Kidney epithelial cell (primary cell): ENCODE measurements at regions not wholly inside any gene's neighbourhood (a gene's known extent, or its start where the extent isn't known, plus 50 kb on each side); places are given as distances from the start of the nearest gene placed in this dataset.

Experiments used
- DNase-seq: peaks from one replicate; pipeline ENCODE4 v3.0.0-alpha.2; 2010; ENCODE audit warnings: low read depth
- H3K27me3 ChIP-seq: 2 replicates; pipeline ENCODE4 v1.6.0; 2011; ENCODE audit warnings: low read length; ENCODE audit not compliant: control insufficient read depth, insufficient read depth
- H3K36me3 ChIP-seq: 2 replicates; pipeline ENCODE4 v1.5.1; 2011; ENCODE audit warnings: low read length; ENCODE audit not compliant: control insufficient read depth, insufficient read depth
- H3K4me3 ChIP-seq: 2 replicates; pipeline ENCODE4 v1.5.1; 2011; ENCODE audit warnings: low read depth, mild to moderate bottlenecking, control low read depth, low read length
- TF ChIP-seq, protein P1 (sequence below): IDR thresholded peaks from 2 replicates; pipeline ENCODE4 v1.5.1; 2011; ENCODE audit warnings: mild to moderate bottlenecking, moderate library complexity, low read length, control low read depth, inconsistent platforms; ENCODE audit not compliant: insufficient read depth, poor library complexity, severe bottlenecking

DNA sequence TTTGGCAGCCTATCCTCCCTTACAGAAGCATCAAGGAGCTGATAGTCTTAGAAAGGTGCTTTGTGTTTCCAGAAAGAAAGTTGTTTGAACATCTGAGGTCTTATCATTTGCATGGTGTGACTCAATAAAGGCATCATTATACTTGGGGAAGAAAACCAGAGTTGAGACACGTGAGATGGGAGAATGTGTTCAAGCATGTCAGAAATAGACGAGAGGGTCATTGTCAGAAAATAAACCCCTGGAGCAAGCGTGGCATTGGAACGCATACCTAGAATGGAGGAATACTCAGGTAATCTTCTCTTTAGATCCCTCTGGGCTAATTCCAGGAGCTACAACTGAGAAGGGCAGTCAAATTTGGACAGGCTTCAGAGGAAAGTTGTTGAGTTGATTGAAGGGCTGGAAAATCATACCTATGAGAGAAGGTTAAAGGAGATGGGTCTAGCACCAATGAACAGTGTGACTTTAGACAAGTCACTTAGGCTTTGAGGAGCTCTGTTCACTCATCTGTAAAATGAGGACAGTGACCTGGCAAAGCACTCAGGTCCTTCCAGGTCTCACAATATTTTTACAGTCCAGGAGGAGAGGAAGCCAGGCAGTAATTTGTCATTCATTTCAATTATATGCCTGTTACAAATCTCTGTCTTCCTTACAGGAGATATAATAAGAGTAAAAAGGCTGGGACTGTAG is 101.3 kb upstream of the C1orf21 start:
- TF ChIP-seq, protein P1, sequence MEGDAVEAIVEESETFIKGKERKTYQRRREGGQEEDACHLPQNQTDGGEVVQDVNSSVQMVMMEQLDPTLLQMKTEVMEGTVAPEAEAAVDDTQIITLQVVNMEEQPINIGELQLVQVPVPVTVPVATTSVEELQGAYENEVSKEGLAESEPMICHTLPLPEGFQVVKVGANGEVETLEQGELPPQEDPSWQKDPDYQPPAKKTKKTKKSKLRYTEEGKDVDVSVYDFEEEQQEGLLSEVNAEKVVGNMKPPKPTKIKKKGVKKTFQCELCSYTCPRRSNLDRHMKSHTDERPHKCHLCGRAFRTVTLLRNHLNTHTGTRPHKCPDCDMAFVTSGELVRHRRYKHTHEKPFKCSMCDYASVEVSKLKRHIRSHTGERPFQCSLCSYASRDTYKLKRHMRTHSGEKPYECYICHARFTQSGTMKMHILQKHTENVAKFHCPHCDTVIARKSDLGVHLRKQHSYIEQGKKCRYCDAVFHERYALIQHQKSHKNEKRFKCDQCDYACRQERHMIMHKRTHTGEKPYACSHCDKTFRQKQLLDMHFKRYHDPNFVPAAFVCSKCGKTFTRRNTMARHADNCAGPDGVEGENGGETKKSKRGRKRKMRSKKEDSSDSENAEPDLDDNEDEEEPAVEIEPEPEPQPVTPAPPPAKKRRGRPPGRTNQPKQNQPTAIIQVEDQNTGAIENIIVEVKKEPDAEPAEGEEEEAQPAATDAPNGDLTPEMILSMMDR = no peak
- DNase-seq = no peak
- H3K36me3 ChIP-seq = no peaks in the 10 kb centered on the region
- H3K27me3 ChIP-seq = no peaks in the 10 kb centered on the region
- H3K4me3 ChIP-seq = no peak overlapping the region

DNA sequence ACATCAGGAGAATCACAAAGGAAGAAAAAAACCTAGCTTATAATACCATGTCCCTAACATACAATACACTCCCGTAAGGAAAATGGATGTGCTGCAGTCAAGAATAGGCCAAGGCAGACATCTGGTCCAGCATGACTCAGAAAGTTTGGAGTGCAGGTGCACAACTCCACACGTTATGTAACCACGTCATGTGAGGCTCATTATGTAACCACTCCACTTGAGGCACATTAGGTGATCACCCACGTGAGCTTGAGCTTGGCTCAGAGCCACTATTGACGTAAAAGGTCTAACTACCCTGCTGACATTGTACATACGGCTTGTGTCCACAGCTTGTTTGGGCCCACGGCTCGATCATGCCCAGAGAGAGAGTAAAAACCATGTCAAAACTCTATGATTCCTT is 99.8 kb upstream of the C1orf21 start:
- TF ChIP-seq, protein P1 = no peak
- no peak for DNase-seq
- no peak overlapping the region for H3K4me3 ChIP-seq
- no peaks in the 10 kb centered on the region for H3K27me3 ChIP-seq
- H3K36me3 ChIP-seq = no peaks in the 10 kb centered on the region

DNA sequence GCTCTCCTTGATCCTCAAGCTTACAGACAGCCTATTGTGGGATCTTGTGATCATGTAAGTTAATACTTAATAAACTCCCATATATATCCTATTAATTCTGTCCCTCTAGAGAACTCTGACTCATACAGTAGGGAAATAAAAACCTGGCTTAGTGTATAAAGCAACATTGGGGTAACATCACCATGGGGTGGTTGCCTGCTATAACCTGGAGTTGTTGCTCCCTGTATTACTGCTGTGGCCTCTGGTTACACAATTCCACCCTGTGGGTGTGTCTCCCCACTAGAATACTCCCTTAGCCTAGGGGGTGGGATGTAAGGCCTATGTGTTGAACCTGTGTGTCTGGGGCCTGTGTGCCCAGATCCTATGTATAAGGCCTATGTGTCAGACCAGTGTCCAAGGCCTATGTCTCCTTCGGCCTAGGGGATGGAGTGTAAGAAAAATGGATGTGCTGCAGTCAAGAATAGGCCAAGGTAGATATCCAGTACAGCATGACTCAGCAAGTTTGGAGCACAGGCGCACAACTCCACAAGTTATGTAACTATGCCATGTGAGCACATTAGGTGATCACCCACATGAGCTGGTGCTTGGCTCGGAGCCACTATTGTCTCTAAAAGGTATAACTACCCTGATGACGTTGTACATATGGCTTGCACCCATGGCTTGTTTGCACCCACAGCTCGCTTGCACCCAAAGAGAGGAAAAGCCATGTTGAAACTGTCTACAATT is 96.8 kb upstream of the C1orf21 start:
- no peak for DNase-seq
- H3K36me3 ChIP-seq = no peaks in the 10 kb centered on the region
- TF ChIP-seq, protein P1 = no peak
- H3K4me3 ChIP-seq = no peak overlapping the region
- H3K27me3 ChIP-seq = no peaks in the 10 kb centered on the region

DNA sequence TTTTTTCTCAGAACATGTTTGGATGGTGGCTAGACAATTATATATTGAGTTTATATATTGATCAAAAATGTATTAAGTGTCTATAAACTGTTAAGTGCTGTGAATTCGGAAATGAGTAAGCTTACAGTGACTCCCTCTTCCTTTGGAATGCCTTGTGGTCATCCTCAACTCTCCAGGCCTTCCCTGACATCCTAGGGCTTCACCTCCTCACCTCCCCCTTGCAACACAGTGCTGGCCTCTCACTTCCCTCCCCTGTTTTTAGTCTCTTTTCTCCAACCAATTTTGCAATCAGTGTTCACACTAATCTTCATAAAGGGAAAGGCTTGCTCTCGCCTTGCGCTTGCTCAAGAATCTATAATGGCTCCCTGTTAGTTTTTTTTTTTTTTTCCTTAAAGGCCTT is 95.1 kb upstream of the C1orf21 start:
- no peaks in the 10 kb centered on the region for H3K36me3 ChIP-seq
- TF ChIP-seq, protein P1 = no peak
- no peak for DNase-seq

DNA sequence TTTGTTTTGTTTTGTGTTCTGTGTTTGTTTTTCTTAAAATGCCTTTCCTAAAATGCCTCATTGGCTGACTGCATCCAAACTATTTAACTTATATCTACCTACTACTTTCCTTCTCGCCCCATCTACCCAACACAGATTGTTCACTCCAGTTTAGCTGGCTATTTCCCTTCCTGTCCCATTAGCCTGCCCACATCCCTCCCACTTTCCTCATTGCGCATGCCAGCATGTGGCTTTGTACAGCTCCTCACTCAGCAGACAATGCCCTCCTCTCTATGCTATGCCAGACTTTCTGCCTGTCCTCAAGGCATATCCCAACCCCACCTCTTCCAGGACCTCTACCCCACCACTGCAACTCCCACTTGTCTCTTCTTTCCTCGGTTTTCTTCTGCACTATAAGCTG is 94.7 kb upstream of the C1orf21 start:
- DNase-seq = no peak
- H3K36me3 ChIP-seq = no peaks in the 10 kb centered on the region
- no peak overlapping the region for H3K4me3 ChIP-seq
- TF ChIP-seq, protein P1 = no peak
- no peaks in the 10 kb centered on the region for H3K27me3 ChIP-seq

More for the DNA sequence above, 95.1 kb upstream of the C1orf21 start:
- Histone ChIP-seq H3K4me3 (no peak overlapping the region), H3K27me3 (no peaks in the 10 kb centered on the region)

DNA sequence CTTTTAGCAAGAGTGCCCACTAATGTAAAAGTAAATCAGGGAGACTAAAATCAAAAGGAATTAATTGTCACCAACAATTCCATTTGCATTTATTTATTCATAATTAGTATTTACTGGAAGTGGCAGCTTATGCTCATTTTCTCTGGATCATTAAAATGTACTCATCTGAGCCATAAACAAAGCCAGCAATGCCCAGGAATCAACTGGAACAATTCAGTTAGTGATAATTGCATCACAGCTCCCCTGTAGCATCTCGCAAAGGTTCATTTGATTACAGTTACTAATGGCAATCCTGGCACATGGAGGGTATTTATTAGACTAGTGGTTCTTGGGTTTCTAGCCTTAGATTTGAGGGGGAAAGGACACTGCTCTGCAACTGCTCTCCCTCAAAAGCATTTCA is 92.7 kb upstream of the C1orf21 start:
- Histone ChIP-seq H3K4me3 (no peak overlapping the region), H3K36me3 (no peaks in the 10 kb centered on the region)

More for the DNA sequence above, 92.7 kb upstream of the C1orf21 start:
- H3K27me3 ChIP-seq = no peaks in the 10 kb centered on the region
- no peak for DNase-seq
- TF ChIP-seq, protein P1 = no peak
